ENCODE measurements at regions not wholly inside any gene's neighbourhood (a gene's known extent, or its start where the extent isn't known, plus 50 kb on each side); places are given as distances from the start of the nearest gene placed in this dataset.

DNA sequence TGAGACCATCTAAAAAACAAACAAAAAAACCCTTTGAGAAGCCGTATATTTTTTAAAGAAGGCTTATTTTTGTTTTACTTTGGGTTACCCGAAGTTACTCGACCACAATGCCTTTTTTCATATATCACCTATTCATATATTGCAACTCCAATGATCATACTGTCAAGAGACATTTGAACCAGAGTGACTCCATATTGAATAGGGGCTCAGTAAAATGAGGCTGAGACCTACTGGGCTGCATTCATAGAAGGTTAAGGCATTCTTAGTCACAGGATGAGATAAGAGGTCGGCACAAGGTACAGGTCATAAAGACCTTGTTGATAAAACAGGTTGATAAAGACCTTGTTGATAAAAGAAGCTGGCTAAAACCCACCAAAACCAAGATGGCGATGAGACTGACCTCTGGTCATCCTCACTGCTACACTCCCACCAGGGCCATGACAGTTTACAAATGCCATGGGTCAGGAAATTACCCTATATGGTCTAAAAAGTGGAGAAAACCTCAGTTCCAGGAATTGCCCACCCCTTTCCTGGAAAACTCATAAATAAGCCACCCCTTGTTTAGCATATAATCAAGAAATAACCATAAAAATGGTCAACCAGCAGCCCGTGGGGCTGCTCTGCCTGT, 50.0 kb upstream of the PKP2 start:
- DNase-seq, result no peak

Measured in muscle of back (tissue), 3 donors.